ENCODE measurements at regions not wholly inside any gene's neighbourhood (a gene's known extent, or its start where the extent isn't known, plus 50 kb on each side); places are given as distances from the start of the nearest gene placed in this dataset.
"Not testable (repeated sequence)": the region's sequence is repeated elsewhere in the genome, so short reads cannot be mapped to it uniquely, and the experiment has no call there.

GRCh38 chr11:39807904-39808303, 1651.5 kb downstream of the LRRC4C start:
- no peak for DNase-seq

- DNase-seq = no peak
Measured at GRCh38 chr11:39806652-39807051, 1652.8 kb downstream of the LRRC4C start.

- no peak for DNase-seq
Measured at GRCh38 chr11:39804271-39804670, 1655.2 kb downstream of the LRRC4C start.

- DNase-seq = no peak
Measured at GRCh38 chr11:39786682-39787081, 1672.8 kb downstream of the LRRC4C start.

DNA sequence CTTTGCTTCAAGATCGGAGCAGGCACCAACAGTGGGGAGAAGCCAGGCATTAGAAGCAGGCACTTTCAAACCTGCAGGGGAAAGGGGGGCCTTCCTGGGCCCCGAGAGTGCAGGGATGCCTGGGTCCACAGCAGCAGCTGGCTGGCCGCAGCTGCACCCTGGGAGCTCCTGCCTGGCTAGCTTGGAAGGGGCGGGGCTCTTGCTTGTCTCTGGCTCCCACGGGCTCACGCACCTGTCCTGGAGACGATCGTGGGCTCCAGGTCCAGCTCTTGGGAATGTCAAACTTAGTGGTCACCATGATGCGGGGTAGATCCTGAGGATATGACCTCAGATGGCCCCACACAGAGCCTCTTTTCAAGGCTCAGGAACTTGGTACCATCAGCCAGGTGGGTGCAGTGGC, 1673.2 kb downstream of the LRRC4C start:
- no peak for DNase-seq

GRCh38 chr11:39784873-39785272, 1674.6 kb downstream of the LRRC4C start:
- DNase-seq = no peak

DNA sequence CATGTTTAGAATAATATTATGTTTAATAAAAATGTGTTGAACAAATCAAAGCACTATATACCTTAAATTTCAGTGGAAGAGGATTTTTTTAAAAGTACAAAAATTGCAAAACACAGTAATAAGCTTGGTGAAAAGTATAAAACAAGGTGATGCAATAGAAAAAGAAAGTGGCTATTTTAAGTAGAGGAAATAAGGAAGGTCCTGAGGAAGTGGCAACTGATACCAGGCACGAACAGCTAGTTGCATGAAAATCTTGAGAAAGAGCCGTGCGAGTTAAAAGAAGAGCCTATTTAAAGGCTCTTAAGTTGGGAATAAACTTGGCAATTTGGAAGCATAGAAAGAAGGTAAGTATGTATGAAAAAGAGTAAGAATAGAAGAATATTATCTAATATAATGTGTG, 1679.3 kb downstream of the LRRC4C start:
- DNase-seq = no peak

DNA sequence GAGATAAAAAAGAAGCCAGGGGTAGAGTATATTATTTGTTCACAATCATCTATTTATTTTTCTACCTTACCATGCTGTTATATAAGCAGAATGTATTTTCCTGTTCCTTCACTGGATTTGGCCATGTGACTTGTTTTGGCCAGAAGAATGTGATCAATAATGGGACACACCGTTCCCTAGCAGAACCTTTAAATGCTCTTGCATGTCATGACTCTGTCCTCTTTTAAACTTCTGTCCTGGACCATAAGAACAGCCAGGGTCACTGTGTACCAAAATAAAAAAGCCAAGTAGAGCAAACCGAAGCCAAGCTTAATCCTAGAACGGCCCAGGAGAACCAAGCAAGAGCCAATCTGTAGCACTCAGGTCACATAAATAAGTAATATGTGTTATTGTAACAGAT, 1682.4 kb downstream of the LRRC4C start:
- no peak for DNase-seq

GRCh38 chr11:39772525-39773137, 1686.8 kb downstream of the LRRC4C start:
- DNase-seq = no peak

DNA sequence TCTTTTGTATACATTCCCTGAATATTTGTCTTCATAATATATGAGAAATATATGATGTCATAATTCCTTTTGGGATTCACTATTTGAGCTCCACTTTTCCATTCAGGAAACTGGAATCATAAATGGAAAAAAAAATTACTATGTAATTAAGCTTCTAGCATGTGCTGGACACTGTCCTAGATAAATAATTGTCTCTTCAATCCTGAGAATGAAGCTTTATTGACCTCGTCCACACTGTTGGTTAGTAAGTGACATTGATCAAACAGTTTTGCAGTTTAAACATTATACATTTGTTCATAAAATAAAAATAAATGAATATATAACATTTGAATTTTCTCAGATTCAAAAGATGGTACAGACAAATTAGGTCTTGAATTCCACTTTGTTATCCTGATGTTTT, 1691.2 kb downstream of the LRRC4C start:
- DNase-seq = no peak

DNA sequence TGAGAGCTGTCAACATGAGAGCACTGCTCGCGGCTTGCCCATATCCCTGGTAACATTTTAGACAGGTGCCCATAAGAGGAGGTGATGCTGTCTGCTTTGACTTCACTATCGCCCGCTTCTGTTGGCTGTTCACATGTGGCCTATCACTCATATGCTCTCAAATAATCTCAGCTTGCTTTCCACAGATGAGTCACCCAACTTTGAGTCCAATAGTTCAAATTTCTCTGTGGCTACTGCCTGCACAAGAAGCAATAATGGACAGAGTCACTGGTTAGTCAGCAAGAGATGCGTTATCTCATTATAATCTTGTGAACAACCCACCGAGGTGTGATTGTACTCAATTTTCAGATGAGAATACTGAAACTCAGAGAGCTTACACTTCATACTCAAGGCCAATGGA, 1714.1 kb downstream of the LRRC4C start:
- DNase-seq = no peak

DNA sequence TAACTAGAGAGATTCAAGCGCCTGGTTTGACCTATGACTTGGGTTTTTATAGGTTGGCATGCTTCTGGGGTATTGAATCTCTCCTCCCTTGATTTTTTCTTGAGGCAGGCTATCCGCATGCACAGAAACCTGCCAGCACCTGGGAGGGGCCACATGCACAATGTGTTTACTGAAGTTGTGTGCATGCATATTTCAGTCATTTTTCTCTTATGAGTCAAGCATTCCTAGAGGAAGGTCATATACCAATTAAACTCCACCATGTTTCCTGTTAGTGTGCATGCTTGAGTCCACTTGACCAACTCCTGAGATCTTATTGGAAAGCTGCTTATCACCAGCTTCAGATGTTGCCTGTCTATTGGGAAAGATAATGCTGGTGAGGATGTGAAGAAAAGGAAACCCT, 1718.4 kb downstream of the LRRC4C start:
- DNase-seq = no peak

DNA sequence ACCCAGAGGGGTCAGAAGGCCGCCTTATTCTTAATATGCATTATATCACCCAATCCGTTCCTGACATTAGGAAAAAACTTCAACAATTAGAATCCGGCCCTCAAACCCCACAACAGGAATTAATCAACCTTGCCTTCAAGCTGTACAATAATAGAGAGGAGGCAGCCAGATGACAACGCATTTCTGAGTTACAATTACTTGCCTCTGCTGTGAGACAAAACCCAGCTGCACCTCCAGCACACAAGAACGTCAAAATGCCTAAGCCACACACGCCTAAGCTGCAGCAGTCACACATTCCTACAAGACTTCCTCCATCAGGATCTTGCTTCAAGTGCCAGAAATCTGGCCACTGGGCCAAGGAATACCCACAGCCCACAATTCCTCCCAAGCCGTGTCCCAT, 1723.1 kb downstream of the LRRC4C start:
- not testable (repeated sequence) for DNase-seq

- DNase-seq = no peak
Measured at GRCh38 chr11:39732001-39732400, 1727.5 kb downstream of the LRRC4C start.

DNA sequence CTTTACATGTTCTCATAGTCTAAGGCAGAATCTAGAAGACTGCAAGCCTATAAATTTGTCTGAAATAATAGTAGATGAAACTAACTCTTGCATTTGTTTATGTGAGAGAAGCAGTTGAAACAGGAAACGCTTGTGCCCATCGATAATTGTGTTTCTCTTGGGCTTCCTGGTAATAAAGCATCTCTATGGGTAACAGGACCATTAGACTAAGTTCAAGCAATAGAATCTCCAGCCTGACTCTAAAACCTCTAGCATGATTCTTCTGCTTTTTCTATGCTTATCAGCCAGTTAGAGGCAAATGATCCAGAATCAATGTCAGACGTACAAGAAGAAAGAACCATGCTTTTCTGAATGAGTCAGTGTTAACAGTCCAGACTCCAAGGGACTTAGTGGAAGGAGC, 1734.4 kb downstream of the LRRC4C start:
- no peak for DNase-seq

DNA sequence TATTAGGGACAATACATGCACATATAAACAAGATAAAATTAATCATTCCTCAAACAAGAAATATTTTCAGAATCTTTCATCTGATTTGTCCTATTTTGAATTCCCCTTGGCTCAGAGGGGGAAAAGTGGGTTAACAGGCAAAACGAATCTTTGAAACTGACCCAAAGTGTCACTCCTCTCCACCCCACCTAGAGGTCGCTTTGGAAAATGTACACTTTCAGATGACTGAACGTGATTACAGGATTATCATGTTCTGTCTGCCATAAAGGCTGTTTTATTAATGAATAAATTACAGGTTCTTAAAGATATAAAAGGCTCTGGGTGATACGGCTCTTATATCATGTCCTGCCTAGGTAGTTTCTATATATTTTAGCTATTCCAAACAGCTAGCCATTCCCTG, 1735.0 kb downstream of the LRRC4C start:
- DNase-seq = no peak

DNA sequence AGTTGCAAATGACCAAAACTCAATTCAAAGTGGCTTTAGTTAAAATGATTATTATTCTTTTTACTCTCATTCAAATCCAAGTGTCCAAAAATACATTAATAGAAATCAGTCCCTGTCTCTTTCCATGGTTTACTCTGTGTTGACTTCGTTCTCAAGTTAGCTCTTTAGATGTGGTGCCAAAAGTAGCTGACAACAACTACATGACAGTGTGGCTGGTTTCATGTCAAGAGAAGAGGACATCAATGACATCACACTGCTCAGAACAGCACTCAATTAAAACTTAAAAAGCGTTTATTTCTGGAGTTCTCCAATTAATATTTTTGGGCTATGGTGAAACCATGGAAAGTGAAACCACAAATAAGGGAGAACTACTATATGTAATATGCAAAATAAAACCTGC, 1746.9 kb downstream of the LRRC4C start:
- DNase-seq = no peak

- no peak for DNase-seq
Measured at GRCh38 chr11:39690856-39691255, 1768.6 kb downstream of the LRRC4C start.

- DNase-seq = no peak
Measured at GRCh38 chr11:39683951-39684554, 1775.4 kb downstream of the LRRC4C start.

DNA sequence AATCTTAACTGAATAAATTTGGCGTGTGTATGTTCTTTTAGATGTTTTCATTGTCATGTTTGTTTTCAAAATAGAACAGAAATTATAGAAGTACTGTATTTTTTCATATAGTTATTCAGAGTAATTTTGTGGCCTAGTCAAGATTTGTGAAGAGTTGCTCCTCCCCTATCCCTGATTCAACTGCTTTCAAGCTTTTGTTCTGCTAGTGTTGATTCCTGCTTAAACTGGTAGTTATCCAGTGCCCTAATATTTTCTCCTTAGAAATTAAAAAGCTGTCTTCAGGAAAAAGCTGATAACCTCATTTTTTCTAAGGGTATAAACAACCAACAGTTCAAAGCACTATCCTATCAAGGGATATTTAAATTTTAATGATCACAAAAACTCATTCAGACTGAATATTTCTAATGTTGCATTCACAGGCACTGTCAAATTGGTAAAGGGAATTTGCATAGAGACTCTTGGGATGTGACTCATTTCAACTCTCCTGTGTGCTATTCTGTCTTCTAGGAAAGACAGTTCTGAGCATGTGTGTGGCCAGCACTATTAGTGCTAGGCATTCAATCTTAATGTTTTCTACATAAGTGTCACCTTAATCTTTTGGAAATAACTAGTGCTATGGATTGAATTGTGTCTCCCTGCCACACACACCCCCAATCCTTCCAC, 1776.0 kb downstream of the LRRC4C start:
- DNase-seq = no peak

- DNase-seq = no peak
Measured at GRCh38 chr11:39681428-39681827, 1778.0 kb downstream of the LRRC4C start.

DNA sequence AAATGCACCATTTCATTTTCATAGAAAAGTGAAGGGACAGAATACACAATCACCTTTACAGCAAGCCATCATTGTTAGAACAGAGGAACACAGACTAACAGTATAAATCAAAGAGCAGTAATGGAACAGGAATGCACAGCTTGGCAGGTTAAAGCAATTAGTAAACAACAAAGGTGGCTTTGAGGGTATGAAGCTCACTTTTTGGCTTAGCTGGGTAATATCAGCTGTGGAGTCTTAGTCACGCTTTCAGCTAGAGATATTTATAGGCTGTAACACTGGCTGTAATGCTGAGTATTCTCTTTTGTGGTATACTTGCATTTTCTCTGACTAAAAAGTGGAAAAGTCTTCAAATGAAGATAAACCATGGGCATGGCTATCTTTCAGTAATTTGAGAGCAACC, 1780.5 kb downstream of the LRRC4C start:
- no peak for DNase-seq

- DNase-seq = no peak
Measured at GRCh38 chr11:39675171-39675570, 1784.3 kb downstream of the LRRC4C start.

- no peak for DNase-seq
Measured at GRCh38 chr11:39674761-39675160, 1784.7 kb downstream of the LRRC4C start.

GRCh38 chr11:39674024-39674423, 1785.4 kb downstream of the LRRC4C start:
- no peak for DNase-seq
